HepG2 (cell line): ENCODE measurements at regions not wholly inside any gene's neighbourhood (a gene's known extent, or its start where the extent isn't known, plus 50 kb on each side); places are given as distances from the start of the nearest gene placed in this dataset.

Source experiments
- ADNP ChIP-seq: sonication (generic); formaldehyde crosslinking; IDR thresholded peaks from 2 replicates; pipeline ENCODE4 v1.4.0; 2020; ENCODE audit warnings: missing genetic modification reagents
- ASH2L ChIP-seq: fragments of 300-600, 200-600 bp; sonication (generic); IDR thresholded peaks from 2 replicates; pipeline ENCODE4 v1.7.0; 2017; ENCODE audit warnings: low read depth, mild to moderate bottlenecking, moderate library complexity, mixed read lengths, low read length; ENCODE audit not compliant: insufficient read length
- EZH2 ChIP-seq: conservative IDR thresholded peaks from 2 replicates; pipeline ENCODE4 v1.6.1; 2012; ENCODE audit warnings: mild to moderate bottlenecking, low read depth, low read length, moderate library complexity
- SIN3A ChIP-seq: IDR thresholded peaks from 2 replicates; pipeline ENCODE4 v1.6.1; 2011; ENCODE audit warnings: low read depth, mild to moderate bottlenecking, control low read depth, low read length, borderline replicate concordance
- TBP ChIP-seq: sonication (generic); formaldehyde crosslinking; IDR thresholded peaks from 2 replicates; pipeline ENCODE4 v1.5.0; 2020; ENCODE audit warnings: missing genetic modification reagents
- ZBTB7B ChIP-seq: sonication (generic); formaldehyde crosslinking; IDR thresholded peaks from 2 replicates; pipeline ENCODE4 v1.4.0; 2020; ENCODE audit warnings: missing genetic modification reagents
- ZBTB8A ChIP-seq: sonication (generic); formaldehyde crosslinking; IDR thresholded peaks from 2 replicates; pipeline ENCODE4 v1.4.0; 2020; ENCODE audit warnings: mild to moderate bottlenecking, low read depth, missing genetic modification reagents, borderline replicate concordance
- ZFP36 ChIP-seq: fragments of 150-350 bp; IDR thresholded peaks from 2 replicates; pipeline ENCODE4 v1.6.1; 2018; ENCODE audit warnings: borderline replicate concordance, low read length, low read depth; ENCODE audit not compliant: partially characterized antibody
- ZFP62 ChIP-seq: sonication (generic); formaldehyde crosslinking; IDR thresholded peaks from 2 replicates; pipeline ENCODE4 v1.4.0; 2020; ENCODE audit warnings: missing genetic modification reagents
- TF ChIP-seq, protein P1 (sequence below): sonication (generic); formaldehyde crosslinking; IDR thresholded peaks from 2 replicates; pipeline ENCODE4 v1.4.0; 2020; ENCODE audit warnings: missing genetic modification reagents
- TF ChIP-seq, protein P2 (sequence below): sonication (generic); formaldehyde crosslinking; IDR thresholded peaks from 2 replicates; pipeline ENCODE4 v1.5.0; 2020; ENCODE audit warnings: mild to moderate bottlenecking, missing genetic modification reagents, moderate library complexity
- TF ChIP-seq, protein P3 (sequence below), 2 experiments: fragments of 450-650 bp in 1 of 2; sonication (generic) in 1 of 2; formaldehyde crosslinking in 1 of 2; IDR thresholded peaks; 2 replicates each; pipeline versions ENCODE4 v1.6.1 to v1.8.0; 2016 to 2022; ENCODE audit warnings: antibody characterized with exemption in 1 of 2, mild to moderate bottlenecking in 1 of 2, missing genetic modification reagents in 1 of 2
- TF ChIP-seq, protein P4 (sequence below): sonication (generic); formaldehyde crosslinking; IDR thresholded peaks from 2 replicates; pipeline ENCODE4 v1.4.0; 2020; ENCODE audit warnings: missing genetic modification reagents

DNA sequence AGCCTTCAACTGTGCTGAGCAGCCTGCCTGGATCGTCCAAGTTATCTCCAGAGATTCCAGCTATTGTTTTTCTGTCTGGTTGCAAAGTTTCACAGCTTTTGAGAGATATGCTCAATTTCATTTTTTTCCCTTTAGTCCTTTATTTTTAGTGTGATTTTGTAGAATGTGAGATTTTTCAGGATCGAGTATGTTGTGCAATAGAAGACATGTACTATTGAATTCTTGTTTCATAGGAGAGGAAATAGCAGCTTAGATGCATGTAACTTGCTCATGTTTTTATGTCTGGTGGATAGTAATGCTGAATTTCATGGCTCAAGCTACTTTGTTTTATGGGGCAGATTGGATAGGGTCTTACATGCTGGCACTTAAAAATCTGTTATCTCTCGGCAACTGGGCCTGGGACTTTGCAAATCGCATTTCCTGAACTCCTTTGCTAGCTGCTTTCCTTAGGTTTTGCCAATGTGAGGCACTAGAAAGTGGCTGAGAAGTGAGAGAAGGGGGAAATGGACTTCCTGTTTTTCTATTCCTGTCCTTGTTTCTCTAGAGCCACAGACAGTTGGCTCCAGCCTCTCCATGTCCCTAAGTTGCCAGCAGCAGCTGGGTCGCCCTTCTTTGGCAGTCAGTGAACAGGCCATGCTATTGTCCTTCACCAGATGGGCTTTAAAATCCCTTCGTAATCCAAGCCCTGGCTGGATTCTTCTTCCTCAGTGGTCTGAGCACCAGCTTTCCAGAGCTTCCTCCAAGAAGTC is 101.4 kb upstream of the PDE4B start:
- no peak for TF ChIP-seq ZBTB8A (CRISPR knock-in tag)
- TF ChIP-seq, protein P1, sequence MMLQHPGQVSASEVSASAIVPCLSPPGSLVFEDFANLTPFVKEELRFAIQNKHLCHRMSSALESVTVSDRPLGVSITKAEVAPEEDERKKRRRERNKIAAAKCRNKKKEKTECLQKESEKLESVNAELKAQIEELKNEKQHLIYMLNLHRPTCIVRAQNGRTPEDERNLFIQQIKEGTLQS (CRISPR knock-in tag), result no peak
- no peak for TF ChIP-seq TBP (CRISPR knock-in tag)
- no peak for TF ChIP-seq SIN3A
- no peak for TF ChIP-seq EZH2
- TF ChIP-seq ZFP36, result no peak
- TF ChIP-seq, protein P2, sequence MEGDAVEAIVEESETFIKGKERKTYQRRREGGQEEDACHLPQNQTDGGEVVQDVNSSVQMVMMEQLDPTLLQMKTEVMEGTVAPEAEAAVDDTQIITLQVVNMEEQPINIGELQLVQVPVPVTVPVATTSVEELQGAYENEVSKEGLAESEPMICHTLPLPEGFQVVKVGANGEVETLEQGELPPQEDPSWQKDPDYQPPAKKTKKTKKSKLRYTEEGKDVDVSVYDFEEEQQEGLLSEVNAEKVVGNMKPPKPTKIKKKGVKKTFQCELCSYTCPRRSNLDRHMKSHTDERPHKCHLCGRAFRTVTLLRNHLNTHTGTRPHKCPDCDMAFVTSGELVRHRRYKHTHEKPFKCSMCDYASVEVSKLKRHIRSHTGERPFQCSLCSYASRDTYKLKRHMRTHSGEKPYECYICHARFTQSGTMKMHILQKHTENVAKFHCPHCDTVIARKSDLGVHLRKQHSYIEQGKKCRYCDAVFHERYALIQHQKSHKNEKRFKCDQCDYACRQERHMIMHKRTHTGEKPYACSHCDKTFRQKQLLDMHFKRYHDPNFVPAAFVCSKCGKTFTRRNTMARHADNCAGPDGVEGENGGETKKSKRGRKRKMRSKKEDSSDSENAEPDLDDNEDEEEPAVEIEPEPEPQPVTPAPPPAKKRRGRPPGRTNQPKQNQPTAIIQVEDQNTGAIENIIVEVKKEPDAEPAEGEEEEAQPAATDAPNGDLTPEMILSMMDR (CRISPR knock-in tag), result no peak
- TF ChIP-seq, protein P3, sequence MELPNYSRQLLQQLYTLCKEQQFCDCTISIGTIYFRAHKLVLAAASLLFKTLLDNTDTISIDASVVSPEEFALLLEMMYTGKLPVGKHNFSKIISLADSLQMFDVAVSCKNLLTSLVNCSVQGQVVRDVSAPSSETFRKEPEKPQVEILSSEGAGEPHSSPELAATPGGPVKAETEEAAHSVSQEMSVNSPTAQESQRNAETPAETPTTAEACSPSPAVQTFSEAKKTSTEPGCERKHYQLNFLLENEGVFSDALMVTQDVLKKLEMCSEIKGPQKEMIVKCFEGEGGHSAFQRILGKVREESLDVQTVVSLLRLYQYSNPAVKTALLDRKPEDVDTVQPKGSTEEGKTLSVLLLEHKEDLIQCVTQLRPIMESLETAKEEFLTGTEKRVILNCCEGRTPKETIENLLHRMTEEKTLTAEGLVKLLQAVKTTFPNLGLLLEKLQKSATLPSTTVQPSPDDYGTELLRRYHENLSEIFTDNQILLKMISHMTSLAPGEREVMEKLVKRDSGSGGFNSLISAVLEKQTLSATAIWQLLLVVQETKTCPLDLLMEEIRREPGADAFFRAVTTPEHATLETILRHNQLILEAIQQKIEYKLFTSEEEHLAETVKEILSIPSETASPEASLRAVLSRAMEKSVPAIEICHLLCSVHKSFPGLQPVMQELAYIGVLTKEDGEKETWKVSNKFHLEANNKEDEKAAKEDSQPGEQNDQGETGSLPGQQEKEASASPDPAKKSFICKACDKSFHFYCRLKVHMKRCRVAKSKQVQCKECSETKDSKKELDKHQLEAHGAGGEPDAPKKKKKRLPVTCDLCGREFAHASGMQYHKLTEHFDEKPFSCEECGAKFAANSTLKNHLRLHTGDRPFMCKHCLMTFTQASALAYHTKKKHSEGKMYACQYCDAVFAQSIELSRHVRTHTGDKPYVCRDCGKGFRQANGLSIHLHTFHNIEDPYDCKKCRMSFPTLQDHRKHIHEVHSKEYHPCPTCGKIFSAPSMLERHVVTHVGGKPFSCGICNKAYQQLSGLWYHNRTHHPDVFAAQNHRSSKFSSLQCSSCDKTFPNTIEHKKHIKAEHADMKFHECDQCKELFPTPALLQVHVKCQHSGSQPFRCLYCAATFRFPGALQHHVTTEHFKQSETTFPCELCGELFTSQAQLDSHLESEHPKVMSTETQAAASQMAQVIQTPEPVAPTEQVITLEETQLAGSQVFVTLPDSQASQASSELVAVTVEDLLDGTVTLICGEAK (IDR thresholded peaks at IDR 0.05), result no peak
- TF ChIP-seq, protein P3 (CRISPR knock-in tag; IDR thresholded peaks at IDR 0.05), result no peak
- no peak for TF ChIP-seq ASH2L
- no peak for TF ChIP-seq ADNP (CRISPR knock-in tag)
- TF ChIP-seq, protein P4, sequence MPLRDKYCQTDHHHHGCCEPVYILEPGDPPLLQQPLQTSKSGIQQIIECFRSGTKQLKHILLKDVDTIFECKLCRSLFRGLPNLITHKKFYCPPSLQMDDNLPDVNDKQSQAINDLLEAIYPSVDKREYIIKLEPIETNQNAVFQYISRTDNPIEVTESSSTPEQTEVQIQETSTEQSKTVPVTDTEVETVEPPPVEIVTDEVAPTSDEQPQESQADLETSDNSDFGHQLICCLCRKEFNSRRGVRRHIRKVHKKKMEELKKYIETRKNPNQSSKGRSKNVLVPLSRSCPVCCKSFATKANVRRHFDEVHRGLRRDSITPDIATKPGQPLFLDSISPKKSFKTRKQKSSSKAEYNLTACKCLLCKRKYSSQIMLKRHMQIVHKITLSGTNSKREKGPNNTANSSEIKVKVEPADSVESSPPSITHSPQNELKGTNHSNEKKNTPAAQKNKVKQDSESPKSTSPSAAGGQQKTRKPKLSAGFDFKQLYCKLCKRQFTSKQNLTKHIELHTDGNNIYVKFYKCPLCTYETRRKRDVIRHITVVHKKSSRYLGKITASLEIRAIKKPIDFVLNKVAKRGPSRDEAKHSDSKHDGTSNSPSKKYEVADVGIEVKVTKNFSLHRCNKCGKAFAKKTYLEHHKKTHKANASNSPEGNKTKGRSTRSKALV (CRISPR knock-in tag), result no peak
- no peak for TF ChIP-seq ZFP62 (CRISPR knock-in tag)
- TF ChIP-seq ZBTB7B (CRISPR knock-in tag), result no peak
